Right ventricle myocardium superior (tissue), 1 donor: ENCODE measurements at regions not wholly inside any gene's neighbourhood (a gene's known extent, or its start where the extent isn't known, plus 50 kb on each side); places are given as distances from the start of the nearest gene placed in this dataset.

Experiments used
- ATAC-seq: fragments of 200-7000 bp; cut with Tn5 transposase; one replicate; pipeline ENCODE4 v1.9.1; 2020; ENCODE audit warnings: mild to moderate bottlenecking; ENCODE audit not compliant: poor library complexity
- DNase-seq: peaks from one replicate; pipeline ENCODE4 v3.0.0-alpha.2; 2020
- intact Hi-C: fragments of 100-400 bp; cut with DNase I; formaldehyde crosslinking; loops from one replicate; pipeline ENCODE4 v1.11.2; 2022
- donor health status: DM: no; HTN: yes; CAD: no; lungs with severe emphysema.

GRCh38 chr11:10358696-10359095 lies 53.8 kb downstream of the ADM start:
- DNase-seq (no peak), ATAC-seq (no peak)
- intact Hi-C loops = no loop called here

- DNase-seq = no peak
- no peak for ATAC-seq
- intact Hi-C loops = no loop called here
These were observed 54.3 kb downstream of the ADM start for GRCh38 chr11:10359171-10359570.

DNA sequence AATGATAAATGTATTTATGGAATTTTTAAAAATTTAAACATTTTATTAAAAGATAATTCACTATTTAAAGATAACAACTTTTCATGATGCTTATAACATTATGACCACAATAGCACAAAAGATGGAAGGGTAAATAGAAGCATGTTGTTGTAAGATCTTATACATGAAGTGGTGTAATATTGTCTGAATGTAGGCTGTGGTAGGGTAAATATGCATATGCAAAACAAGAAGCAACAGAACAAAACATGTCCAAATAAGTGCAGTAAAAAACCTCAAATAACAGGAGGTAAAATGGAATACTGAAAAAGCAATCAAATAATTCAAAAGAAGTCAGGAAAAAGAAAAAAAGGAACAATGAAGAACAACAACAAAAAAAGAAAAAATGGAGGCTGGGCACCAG lies 56.0 kb downstream of the ADM start:
- ATAC-seq (no peak), DNase-seq (no peak)
- intact Hi-C loops = no loop called here

DNA sequence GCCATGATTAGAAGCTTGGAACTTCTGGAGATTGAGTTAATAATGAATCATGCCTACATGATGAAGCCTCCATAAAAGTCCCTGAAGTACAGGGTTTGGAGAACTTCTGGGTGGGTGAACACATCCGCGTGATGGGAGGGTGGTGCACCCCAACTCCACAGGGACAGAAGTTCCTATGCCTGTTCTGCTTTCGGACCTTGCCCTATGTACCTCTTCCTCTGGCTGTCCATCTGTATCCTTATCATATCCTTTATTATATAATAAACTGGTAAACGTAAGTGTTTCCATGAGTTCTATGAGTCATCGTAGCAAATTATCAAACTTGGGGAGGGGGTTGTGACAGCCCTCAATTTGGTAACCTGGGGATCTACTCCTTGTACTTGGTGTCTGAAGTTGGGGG lies 60.2 kb downstream of the ADM start:
- no peak for ATAC-seq
- intact Hi-C loops = loop anchor here (2.0 kb wide), 1 partner anchor 38 kb away; no protein-coding TSS in a partner anchor

DNA sequence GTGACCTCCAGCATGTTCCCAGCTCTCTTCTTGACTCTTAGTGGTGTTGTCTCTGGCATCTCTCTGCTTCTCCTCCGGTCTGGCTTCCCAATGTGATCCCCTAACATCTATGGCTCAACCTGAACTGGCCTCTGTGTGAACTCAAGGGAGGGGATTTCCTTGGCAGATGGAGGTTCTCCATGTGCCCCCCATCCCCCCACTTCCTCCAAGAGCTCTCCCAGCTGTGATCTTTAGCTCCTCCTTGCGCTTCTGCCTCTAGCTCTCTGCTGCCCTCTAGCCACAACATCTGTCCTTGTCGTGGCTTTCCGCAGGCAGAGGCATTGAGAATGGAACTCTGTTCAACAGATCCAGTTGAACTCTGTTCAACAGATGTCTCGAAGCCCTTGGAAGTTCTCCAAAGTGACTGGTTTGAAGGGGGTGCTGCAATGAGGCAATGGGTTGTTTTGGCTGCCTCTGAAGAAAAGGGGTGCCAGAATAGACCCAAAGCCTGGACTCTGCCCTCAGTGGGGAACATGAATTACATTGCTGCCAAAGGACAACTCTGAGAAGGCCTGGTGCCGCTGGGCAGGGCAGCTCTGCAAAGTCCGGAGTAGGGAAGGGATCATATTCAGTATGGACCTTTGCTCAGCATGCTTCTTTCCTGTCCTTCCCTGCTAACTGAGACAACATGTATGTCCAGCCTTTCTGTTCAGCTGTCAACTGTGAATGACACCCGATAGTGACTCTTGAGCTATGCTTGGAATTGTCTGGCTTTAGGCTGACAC lies 61.9 kb downstream of the ADM start:
- peak; percentile 84 for DNase-seq
- ATAC-seq = peak; percentile 93
- intact Hi-C loops = no loop called here

More for the DNA sequence above, 60.2 kb downstream of the ADM start:
- no peak for DNase-seq

GRCh38 chr11:10371926-10372641 lies 67.2 kb downstream of the ADM start:
- ATAC-seq (no peak), DNase-seq (no peak)
- intact Hi-C loops = no loop called here

DNA sequence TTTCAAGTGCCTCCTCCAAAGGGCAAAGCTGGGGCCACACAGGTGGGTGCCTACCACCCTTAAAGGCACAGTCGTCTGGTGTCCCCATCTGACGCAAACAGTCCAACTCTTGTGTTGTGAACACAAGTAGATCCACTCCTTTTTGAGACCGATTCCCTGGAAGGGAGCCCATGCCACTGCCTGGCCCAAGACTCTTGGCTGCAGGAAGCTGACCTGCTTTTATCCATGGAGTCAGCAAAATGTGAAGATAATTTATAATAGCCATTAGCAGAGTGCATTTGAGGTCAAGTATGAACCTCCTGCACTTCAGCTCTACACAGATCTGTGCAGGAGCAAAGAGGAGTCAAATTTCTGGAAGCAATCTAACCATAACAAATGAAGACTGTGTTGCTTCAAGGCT lies 68.5 kb downstream of the ADM start:
- peak; percentile 52 for ATAC-seq
- intact Hi-C loops = no loop called here

DNA sequence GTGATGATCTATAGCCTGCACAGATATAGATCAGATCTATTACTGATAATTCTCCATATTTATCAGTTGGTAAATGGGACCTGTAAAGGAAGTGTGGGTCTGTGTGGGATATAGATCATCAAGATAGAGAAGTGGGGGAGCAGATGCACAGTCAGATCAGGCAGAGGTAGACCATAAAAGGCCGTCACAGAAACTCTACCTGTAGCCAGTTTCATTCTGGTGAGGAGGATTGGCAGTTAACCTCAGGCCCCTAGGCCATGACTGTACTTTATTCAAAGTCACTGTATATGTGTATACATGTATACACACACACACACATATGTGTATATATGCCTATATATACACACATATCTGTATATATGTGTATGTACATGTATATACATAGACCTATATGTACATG lies 69.1 kb downstream of the ADM start:
- ATAC-seq = no peak
- no peak for DNase-seq
- intact Hi-C loops = no loop called here

More for the DNA sequence above, 68.5 kb downstream of the ADM start:
- DNase-seq = no peak

GRCh38 chr11:10374386-10374785 lies 69.5 kb downstream of the ADM start:
- DNase-seq = no peak
- intact Hi-C loops = no loop called here
- no peak for ATAC-seq

- ATAC-seq (no peak), DNase-seq (no peak)
- intact Hi-C loops = no loop called here
These were observed 70.6 kb downstream of the ADM start for GRCh38 chr11:10375280-10375971.

DNA sequence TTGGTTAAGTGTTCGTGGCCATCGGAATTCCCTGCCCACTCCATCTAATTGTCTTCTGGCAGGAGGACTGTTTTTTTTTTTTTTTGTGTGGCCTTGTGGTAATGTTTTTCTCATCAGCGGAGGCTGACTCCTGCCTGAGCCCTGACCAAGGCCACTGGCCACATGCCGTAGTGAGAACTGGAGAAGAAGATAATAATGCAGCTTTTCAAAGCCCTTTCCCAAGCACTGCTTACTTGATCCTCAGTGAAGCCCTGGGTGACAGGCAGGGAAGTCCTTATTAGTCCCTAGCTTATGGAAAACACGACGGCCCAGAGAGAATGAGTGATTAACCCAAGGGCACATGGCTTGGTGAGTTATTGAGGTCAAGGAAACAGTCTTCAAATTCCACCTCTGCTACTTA lies 71.2 kb downstream of the ADM start:
- intact Hi-C loops = no loop called here
- no peak for ATAC-seq
- DNase-seq = no peak

DNA sequence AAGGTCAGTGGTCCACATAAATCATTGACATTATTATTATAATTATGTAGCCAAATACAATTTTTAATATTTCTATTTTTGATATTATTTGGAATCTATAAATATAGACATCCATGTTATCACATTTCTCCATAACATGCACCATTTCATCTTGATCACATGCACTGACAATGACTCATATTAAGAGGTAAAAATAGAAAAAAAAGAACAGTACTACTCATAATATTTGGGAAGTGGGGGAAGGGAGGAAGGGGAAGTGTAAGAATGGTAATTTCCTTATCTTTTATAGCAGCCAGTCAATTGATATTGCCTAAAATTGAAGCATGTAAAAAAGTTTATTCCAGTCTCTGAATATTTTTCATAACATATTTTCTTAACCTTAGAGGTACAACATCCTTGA lies 72.3 kb downstream of the ADM start:
- DNase-seq = no peak
- ATAC-seq = no peak
- intact Hi-C loops = no loop called here

DNA sequence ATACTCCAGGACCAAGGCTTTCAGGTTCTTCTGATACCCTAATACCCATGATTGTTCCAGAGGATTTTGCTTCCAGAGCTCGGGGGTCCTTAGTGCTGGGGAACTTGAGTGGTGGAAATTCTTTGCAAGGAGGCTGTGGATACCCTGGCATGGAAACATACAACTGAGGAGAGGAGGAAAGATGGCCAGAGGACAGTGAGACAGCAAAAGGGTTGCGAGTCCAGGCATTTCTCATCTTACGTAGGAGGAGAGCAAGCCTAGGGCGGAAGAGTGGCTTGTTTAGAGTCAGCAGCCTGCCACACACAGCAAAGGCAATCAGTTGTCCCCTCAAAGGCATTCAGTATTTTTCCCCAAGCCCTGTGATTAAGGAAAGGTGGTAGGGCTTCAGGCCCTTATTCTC lies 73.5 kb downstream of the ADM start:
- intact Hi-C loops = no loop called here
- DNase-seq = no peak
- no peak for ATAC-seq

DNA sequence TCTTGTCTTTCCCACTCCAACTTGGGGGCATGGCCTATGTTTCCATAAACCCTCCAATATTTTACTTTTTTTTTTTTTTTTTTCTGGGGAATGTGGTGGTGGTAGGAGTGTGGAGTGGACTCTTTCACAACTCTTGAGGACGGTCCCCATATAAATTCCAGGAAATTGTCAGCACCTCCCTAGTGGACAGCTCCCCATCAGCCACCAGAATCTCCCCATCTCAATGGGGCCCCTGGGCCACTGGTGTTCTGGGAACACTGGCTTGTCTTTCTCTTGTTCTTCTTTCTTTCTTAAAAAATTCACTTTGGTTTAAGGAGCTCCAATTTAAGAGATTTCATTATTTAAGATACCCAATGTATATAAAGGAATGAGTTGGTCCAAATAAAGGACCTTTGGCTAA lies 74.1 kb downstream of the ADM start:
- ATAC-seq = peak; percentile 63
- DNase-seq = no peak
- intact Hi-C loops = no loop called here

GRCh38 chr11:10379426-10379825 lies 74.6 kb downstream of the ADM start:
- no peak for DNase-seq
- intact Hi-C loops = no loop called here
- peak; percentile 24 for ATAC-seq

- ATAC-seq = no peak
- no peak for DNase-seq
- intact Hi-C loops = no loop called here
These were observed 75.0 kb upstream of the AMPD3 start for GRCh38 chr11:10379871-10380568.

DNA sequence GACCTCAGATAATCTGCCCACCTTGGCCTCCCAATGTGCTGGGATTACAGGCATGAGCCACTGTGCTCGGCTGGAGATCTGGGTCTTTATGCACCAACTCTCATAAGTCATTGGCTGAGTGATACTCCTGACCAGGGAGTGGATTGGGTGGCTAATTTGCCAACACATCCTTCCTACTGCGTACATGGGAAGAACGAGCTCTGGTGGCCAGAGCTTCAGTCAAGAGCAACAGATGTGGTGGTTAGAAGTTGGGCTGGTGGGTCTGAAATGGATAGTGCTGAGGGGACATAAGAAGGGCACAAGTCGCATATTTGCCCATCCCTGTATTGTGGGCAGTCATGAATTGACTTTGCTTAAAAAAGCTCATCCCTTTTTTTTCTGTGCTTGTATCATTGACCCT lies 74.1 kb upstream of the AMPD3 start:
- DNase-seq = no peak
- ATAC-seq = no peak
- intact Hi-C loops = no loop called here

DNA sequence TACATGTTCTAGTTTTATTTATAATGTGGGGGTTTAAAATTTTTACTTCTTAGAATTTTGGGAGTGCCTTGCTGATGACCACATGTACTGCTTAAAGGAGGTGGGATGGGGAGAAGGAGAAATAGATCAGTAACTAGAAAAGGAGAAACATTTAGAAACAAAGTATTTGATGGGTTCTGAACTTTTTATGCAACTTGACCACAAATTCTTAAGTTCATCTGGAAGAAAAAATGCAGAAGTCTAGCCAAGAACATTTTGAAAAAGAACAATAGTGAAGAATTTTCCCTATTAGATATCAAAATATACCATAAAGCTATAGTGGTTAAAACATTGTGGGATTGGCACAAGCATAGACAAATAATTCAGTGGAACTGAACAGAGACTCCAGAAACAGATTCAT lies 73.3 kb upstream of the AMPD3 start:
- intact Hi-C loops = no loop called here
- DNase-seq (no peak), ATAC-seq (no peak)

DNA sequence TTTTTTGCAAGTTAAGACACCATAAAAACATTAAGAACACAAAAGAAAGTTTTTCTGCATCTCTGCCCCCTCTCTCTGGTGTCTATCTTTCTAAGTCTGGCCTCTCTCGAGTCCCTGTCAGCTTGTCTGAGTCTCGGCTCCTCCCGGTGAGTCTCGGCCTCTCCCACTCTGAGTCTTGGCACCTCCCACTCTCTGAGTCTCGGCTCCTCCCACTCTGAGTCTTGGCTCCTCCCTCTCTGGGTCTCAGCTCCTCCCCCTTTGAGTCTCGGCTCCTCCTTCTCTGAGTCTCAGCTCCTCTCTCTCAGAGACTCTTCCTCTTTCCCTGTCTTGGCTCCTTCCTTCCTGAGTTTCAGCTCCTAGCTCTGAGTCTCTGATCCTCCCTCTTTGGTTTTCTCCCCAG lies 72.5 kb upstream of the AMPD3 start:
- ATAC-seq (no peak), DNase-seq (no peak)
- intact Hi-C loops = no loop called here
